ENCODE measurements at regions not wholly inside any gene's neighbourhood (a gene's known extent, or its start where the extent isn't known, plus 50 kb on each side); places are given as distances from the start of the nearest gene placed in this dataset.

DNA sequence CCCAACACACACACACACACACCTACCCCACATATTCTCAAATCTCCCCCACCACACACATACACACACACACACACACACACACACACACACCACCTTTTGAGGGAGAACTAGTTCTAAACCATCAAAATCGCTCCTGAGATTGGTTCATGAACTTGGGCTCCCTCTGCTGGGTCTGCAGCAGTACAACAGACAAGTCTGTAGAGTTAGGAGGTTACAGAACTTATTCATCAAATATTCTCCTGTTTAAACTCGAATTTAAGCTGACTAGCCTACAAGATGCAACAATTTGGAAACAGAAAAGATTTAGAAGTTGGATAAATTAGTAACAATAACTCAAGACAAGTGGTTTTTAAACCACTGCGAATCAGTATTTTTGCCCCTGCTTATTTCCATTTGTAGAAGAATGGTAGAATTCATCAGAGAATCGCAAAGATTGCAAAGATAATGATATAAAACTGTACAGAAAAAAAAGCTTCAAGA is 136.4 kb upstream of the USP15 start:
- CTCF ChIA-PET, result interaction anchor here (0.7 kb wide), 5 partner anchors 14 to 460 kb away, joined by 3 to 6 read pairs (median 3); no protein-coding TSS in a partner anchor
- H3K4me3 Mint-ChIP-seq (ENCODE audit: low read depth, unreplicated experiment), result no peak overlapping the region
- no peak for TF ChIP-seq CTCF (IDR thresholded peaks at IDR 0.05; ENCODE audit: unreplicated experiment)
- intact Hi-C loops (cut with micrococcal nuclease; ENCODE audit: unreplicated experiment), result loop anchor here (1.0 kb wide), 1 partner anchor 117 kb away; no protein-coding TSS in a partner anchor
- H3K27me3 Mint-ChIP-seq (ENCODE audit: unreplicated experiment), result no peaks in the 10 kb centered on the region
- peak; percentile 68 for DNase-seq
- no peak overlapping the region for H3K27ac Mint-ChIP-seq (ENCODE audit: unreplicated experiment)
- H3K4me1 Mint-ChIP-seq (ENCODE audit: low read depth, unreplicated experiment), result peaks cover 35% of the 10 kb centered on the region
- no peaks in the 10 kb centered on the region for H3K9me3 Mint-ChIP-seq (ENCODE audit: low read depth, unreplicated experiment)
- H3K36me3 Mint-ChIP-seq (ENCODE audit: insufficient read depth, unreplicated experiment), result peaks cover 5% of the 10 kb centered on the region
- BruUV-seq (replicated peaks), result no TSS peak

- H3K27ac Mint-ChIP-seq (ENCODE audit: unreplicated experiment), result no peak overlapping the region
- no peak for TF ChIP-seq CTCF (IDR thresholded peaks at IDR 0.05; ENCODE audit: unreplicated experiment)
- peaks cover 36% of the 10 kb centered on the region for H3K4me1 Mint-ChIP-seq (ENCODE audit: low read depth, unreplicated experiment)
- H3K27me3 Mint-ChIP-seq (ENCODE audit: unreplicated experiment), result no peaks in the 10 kb centered on the region
- no peak overlapping the region for H3K4me3 Mint-ChIP-seq (ENCODE audit: low read depth, unreplicated experiment)
- CTCF ChIA-PET, result no interaction called here
- H3K36me3 Mint-ChIP-seq (ENCODE audit: insufficient read depth, unreplicated experiment), result peaks cover 5% of the 10 kb centered on the region
- intact Hi-C loops (cut with micrococcal nuclease; ENCODE audit: unreplicated experiment), result no loop called here
- BruUV-seq (replicated peaks), result no TSS peak
- DNase-seq, result no peak
- no peaks in the 10 kb centered on the region for H3K9me3 Mint-ChIP-seq (ENCODE audit: low read depth, unreplicated experiment)
Measured at GRCh38 chr12:62127516-62127915, 132.7 kb upstream of the USP15 start.

- Mint-ChIP-seq H3K27ac (ENCODE audit: unreplicated experiment) (peak overlapping the region; percentile 77), H3K4me3 (ENCODE audit: low read depth, unreplicated experiment) (peak overlapping the region; percentile 25), H3K36me3 (ENCODE audit: insufficient read depth, unreplicated experiment) (peaks cover 5% of the 10 kb centered on the region), H3K27me3 (ENCODE audit: unreplicated experiment) (no peaks in the 10 kb centered on the region), H3K9me3 (ENCODE audit: low read depth, unreplicated experiment) (no peaks in the 10 kb centered on the region), H3K4me1 (ENCODE audit: low read depth, unreplicated experiment) (peaks cover 31% of the 10 kb centered on the region)
- CTCF ChIA-PET, result interaction anchor here (0.5 to 1.0 kb wide), 5 partner anchors 15 to 161 kb away, joined by 3 to 6 read pairs (median 3); no protein-coding TSS in a partner anchor
- no TSS peak for BruUV-seq (replicated peaks)
- DNase-seq, result peak; percentile 34
- intact Hi-C loops (cut with micrococcal nuclease; ENCODE audit: unreplicated experiment), result loop anchor here (2.0 kb wide), 1 partner anchor 64 kb away; a partner anchor contains a TSS
- no peak for TF ChIP-seq CTCF (IDR thresholded peaks at IDR 0.05; ENCODE audit: unreplicated experiment)
Measured at GRCh38 chr12:62128175-62128975, 131.8 kb upstream of the USP15 start.

GRCh38 chr12:62129291-62129690 is 130.9 kb upstream of the USP15 start:
- CTCF ChIA-PET, result no interaction called here
- intact Hi-C loops (cut with micrococcal nuclease; ENCODE audit: unreplicated experiment), result loop anchor here (2.0 kb wide), 1 partner anchor 64 kb away; a partner anchor contains a TSS
- Mint-ChIP-seq H3K4me3 (ENCODE audit: low read depth, unreplicated experiment) (no peak overlapping the region), H3K36me3 (ENCODE audit: insufficient read depth, unreplicated experiment) (no peaks in the 10 kb centered on the region), H3K27me3 (ENCODE audit: unreplicated experiment) (no peaks in the 10 kb centered on the region), H3K9me3 (ENCODE audit: low read depth, unreplicated experiment) (no peaks in the 10 kb centered on the region), H3K27ac (ENCODE audit: unreplicated experiment) (no peak overlapping the region), H3K4me1 (ENCODE audit: low read depth, unreplicated experiment) (peaks cover 24% of the 10 kb centered on the region)
- DNase-seq, result no peak
- TF ChIP-seq CTCF (IDR thresholded peaks at IDR 0.05; ENCODE audit: unreplicated experiment), result no peak
- no TSS peak for BruUV-seq (replicated peaks)

Measured in Calu3 (cell line).